Stimulated activated CD8-positive, alpha-beta memory T cell treated with anti-CD3 and anti-CD28 coated beads, Interleukin-15, amount 100 ng/mL, for 24 hours (primary cell): ENCODE measurements at regions not wholly inside any gene's neighbourhood (a gene's known extent, or its start where the extent isn't known, plus 50 kb on each side); places are given as distances from the start of the nearest gene placed in this dataset.

Experiments
- DNase-seq: peaks from one replicate; pipeline ENCODE4 v3.0.0-alpha.2; 2020; ENCODE audit warnings: low read depth

GRCh38 chr3:44056446-44057240 is 185.0 kb upstream of the TOPAZ1 start:
- no peak for DNase-seq

GRCh38 chr3:44058022-44058867 is 183.4 kb upstream of the TOPAZ1 start:
- DNase-seq, result peak; percentile 6

- DNase-seq, result no peak
These were observed 182.8 kb upstream of the TOPAZ1 start for GRCh38 chr3:44058868-44059203.

GRCh38 chr3:44060164-44060563 is 181.5 kb upstream of the TOPAZ1 start:
- DNase-seq, result no peak

- DNase-seq, result no peak
These were observed 180.4 kb upstream of the TOPAZ1 start for GRCh38 chr3:44061268-44061667.

- DNase-seq, result no peak
These were observed 179.7 kb upstream of the TOPAZ1 start for GRCh38 chr3:44061961-44062360.

GRCh38 chr3:44065311-44066094 is 176.2 kb upstream of the TOPAZ1 start:
- no peak for DNase-seq

- DNase-seq, result no peak
These were observed 174.9 kb upstream of the TOPAZ1 start for GRCh38 chr3:44066806-44067205.

- no peak for DNase-seq
These were observed 174.3 kb upstream of the TOPAZ1 start for GRCh38 chr3:44067431-44067830.

- no peak for DNase-seq
These were observed 172.9 kb upstream of the TOPAZ1 start for GRCh38 chr3:44068753-44069152.

GRCh38 chr3:44069276-44069675 is 172.4 kb upstream of the TOPAZ1 start:
- no peak for DNase-seq

- DNase-seq, result no peak
These were observed 170.7 kb upstream of the TOPAZ1 start for GRCh38 chr3:44070841-44071546.

GRCh38 chr3:44072601-44073540 is 168.8 kb upstream of the TOPAZ1 start:
- no peak for DNase-seq

GRCh38 chr3:44074181-44074580 is 167.5 kb upstream of the TOPAZ1 start:
- DNase-seq, result no peak

- DNase-seq, result no peak
These were observed 165.4 kb upstream of the TOPAZ1 start for GRCh38 chr3:44076221-44076829.

GRCh38 chr3:44077267-44077666 is 164.4 kb upstream of the TOPAZ1 start:
- DNase-seq, result no peak

GRCh38 chr3:44078863-44079262 is 162.8 kb upstream of the TOPAZ1 start:
- DNase-seq, result no peak

- DNase-seq, result no peak
These were observed 161.8 kb upstream of the TOPAZ1 start for GRCh38 chr3:44079916-44080315.

- no peak for DNase-seq
These were observed 161.1 kb upstream of the TOPAZ1 start for GRCh38 chr3:44080474-44081072.

GRCh38 chr3:44090036-44090435 is 151.7 kb upstream of the TOPAZ1 start:
- no peak for DNase-seq
